NCI-H1417 (cell line): ENCODE measurements at regions not wholly inside any gene's neighbourhood (a gene's known extent, or its start where the extent isn't known, plus 50 kb on each side); places are given as distances from the start of the nearest gene placed in this dataset.
"Not testable (repeated sequence)": the region's sequence is repeated elsewhere in the genome, so short reads cannot be mapped to it uniquely, and the experiment has no call there.

ENCODE experiments used
- DNase-seq, 3 experiments: peaks; one replicate each; lab custom pipeline; 2025; lab: John Stamatoyannopoulos, UW

DNA sequence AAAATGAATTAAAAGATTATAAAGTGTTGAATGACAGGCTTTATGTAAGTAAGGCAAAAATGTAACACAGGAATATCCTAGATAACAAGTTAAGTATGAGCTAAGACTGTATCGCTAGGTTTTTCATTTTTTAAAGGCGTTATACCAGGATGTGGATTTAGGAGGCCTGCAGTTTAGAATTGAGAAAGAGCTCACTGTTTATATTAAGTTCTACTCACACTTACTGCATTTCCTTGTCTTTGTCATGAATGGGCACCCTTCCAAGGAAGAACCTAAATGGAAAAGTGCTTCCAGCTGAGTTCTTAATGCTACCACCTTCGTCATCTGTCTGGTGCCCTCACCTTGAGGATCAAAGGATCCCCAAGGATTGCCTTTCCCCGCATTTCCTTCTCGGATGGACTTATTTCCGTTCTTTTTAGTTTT, 148.7 kb downstream of the SOX4 start:
- peak in 1 of 3 experiments; percentile 31 for DNase-seq

GRCh38 chr6:21744331-21744730, 150.8 kb downstream of the SOX4 start:
- no peak for DNase-seq

- no peak for DNase-seq
Observed at GRCh38 chr6:21745543-21746337, 152.2 kb downstream of the SOX4 start.

DNA sequence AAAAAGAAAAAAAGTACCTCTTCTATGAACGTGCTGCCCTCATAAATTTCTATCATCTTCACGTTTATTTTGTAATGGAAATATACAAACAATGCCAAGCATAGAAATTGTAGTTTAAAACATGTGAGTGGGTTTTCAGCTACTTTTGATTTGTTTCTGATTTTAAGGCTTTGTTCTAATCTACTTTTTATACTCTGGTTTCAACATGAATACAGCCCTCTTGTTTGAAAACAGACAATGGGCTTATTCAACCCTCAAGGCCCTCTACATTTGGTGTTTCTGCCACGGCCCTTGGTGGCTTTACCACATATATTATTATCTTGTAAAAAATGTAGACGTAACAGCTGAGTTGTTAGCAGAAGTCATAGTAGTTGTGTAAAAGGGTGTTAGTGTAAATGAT, 153.9 kb downstream of the SOX4 start:
- no peak for DNase-seq

DNA sequence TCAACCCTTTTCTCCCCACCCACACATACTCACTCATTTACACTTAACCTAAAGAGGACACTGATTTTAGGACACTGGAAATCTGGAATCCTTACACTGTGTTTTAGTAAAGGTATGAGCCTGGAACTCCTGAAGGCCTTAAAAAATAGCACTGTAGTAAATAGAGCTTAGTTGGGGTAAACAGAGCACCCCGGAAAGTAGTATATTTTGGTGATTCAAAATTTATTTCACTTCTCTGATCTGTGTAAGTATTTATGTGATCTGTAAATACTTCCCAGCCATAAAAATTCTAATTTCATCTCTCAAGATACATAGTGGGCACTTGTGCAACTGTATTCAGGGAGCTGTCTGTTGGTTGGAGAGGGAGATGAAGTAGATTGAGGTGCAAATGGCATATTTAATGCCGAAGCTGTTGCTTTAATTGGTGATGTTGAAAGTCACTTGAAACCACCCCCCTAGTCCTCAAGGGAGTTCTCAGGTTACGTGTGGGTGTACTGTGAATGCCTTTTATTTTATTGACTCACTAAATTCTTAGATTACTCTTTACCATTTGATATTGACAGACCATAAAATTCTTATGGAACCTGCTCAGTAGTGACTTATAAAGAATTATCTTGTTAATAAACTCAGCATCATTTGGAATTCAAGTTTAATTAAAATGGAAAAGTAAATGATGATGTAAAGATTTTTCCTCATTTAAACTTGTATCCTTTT, 154.9 kb downstream of the SOX4 start:
- DNase-seq, result peak; percentile 59 to 94 (median 90)

DNA sequence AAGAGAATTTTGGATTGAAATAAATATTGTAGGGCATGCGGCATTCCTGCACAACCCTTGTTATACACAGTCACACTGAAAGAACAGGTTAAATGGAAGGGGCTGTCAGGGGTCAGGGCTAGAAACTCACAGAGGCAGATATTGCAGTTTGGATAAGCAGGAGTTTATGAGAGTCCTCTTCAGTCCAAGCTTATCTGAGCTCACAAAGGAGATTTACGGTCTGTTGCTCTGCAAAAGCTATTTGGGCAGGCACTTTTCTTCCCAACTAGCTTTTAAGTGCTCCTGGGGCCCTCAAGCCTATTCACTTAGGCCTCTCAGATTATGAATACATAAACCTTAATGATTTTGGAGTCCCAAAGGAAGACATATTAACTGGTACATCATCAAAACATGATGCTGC, 156.2 kb downstream of the SOX4 start:
- peak; percentile 51 to 97 (median 89) for DNase-seq

DNA sequence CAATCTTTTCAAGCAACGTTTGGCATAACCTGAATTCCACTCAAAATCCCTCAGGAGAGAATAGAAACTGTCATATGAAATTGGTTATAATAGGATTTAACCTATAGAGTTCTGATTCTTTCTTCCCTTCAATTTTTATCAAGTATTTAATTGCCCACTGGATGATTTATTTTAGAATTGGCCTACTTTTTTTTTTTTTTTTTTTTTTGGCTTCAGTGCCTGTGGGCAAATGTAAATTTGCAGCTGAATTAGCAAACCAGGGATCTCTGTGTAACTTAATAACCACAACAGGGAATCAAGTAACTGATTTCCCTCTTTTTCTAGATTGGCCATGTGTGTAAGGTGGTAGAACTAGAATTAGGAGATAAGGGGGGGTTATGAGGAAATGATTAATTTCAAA, 157.0 kb downstream of the SOX4 start:
- DNase-seq, result peak in 1 of 3 experiments; percentile 68

GRCh38 chr6:21751608-21752007, 158.1 kb downstream of the SOX4 start:
- no peak for DNase-seq

DNA sequence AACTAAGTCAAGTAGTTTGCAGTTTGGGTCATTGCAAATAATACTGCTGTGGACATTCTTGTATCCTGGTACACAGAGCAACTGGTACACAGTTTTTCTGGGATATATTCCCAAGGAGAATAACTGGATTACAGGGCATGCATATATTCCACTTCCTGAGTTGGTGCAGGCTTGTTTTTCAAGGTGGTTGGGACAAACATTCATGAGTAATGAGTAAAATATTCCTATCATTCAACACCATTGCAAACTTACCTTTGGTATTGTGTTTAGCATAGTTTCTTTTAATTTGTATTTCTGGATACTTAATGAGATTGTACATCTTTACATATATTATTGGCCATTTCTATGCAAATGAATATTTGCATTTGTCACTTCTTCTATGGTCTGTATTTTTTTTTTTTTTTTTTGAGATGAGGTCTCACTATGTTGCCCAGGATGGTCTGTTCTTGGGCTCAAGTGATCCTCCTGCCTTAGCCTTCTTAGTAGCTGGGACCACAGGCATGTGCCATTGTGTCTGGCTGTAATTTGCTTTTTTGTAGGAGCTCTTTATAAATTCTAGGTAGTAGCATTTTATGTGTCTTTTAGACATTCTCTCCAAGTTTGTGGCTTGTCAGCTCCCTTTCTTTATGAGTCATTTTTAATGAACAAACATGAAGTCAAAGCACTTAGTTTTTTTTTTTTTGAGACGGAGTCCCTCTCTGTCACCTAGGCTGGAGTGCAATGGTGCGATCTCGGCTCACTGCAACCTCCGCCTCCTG, 158.7 kb downstream of the SOX4 start:
- no peak for DNase-seq

- DNase-seq, result no peak
Observed at GRCh38 chr6:21753241-21754108, 159.9 kb downstream of the SOX4 start.

GRCh38 chr6:21754891-21755290, 161.3 kb downstream of the SOX4 start:
- no peak for DNase-seq

GRCh38 chr6:21756487-21756886, 162.9 kb downstream of the SOX4 start:
- no peak for DNase-seq

DNA sequence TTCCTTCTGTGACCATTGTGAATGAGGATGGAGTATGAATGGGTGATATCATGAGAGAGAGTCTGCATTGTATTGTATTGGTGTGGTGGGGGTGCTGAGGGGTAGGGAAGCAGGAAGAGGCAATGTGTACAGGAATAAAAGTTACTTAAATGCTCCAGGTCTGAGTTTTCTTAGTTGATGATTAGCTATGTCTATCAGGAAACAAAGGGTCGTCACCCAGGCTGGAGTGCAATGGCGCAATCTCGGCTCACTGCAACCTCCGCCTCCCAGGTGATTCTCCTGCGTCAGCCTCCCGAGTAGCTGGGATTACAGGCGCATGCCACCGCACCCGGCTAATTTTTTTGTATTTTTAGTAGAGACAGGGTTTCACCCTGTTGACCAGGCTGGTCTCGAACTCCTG, 163.8 kb downstream of the SOX4 start:
- DNase-seq, result not testable (repeated sequence)

DNA sequence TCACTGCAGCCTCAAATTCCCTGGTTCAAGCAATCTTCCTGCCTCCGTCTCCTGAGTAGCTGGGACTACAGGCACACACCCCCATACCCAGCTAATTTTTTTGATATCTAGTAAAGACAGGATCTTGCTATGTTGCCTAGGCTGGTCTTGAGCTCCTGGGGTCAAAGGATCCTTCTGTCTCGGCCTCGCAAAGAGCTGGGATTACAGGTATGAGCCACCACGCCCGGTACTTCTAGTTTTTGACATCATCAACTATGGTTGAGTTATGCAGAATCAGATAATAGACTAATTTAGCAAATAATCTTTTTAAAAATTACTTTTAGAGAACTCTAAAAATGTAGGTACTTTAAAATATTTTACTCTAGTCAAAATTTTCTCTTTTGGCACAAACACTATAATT, 166.2 kb downstream of the SOX4 start:
- DNase-seq, result no peak

GRCh38 chr6:21761053-21761730, 167.6 kb downstream of the SOX4 start:
- not testable (repeated sequence) for DNase-seq

DNA sequence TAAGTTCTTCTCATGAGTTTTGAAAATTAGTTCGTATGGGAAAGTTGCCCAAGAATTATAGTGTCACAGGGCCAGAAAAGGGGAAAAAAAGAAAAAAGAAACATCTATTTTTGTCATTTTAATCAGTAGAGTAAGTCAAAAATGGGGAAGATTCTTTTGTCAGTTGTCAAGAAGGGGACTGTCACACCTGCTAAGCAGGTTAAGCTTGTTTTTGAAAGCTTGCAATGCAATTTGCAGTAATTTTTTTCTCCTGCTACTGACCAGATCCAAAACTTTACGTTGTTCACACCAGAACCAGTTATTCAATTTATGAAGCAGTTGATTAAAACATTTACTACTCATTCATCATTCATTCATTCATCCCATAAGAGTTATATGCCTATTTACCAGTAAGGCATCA, 171.4 kb downstream of the SOX4 start:
- DNase-seq, result no peak

DNA sequence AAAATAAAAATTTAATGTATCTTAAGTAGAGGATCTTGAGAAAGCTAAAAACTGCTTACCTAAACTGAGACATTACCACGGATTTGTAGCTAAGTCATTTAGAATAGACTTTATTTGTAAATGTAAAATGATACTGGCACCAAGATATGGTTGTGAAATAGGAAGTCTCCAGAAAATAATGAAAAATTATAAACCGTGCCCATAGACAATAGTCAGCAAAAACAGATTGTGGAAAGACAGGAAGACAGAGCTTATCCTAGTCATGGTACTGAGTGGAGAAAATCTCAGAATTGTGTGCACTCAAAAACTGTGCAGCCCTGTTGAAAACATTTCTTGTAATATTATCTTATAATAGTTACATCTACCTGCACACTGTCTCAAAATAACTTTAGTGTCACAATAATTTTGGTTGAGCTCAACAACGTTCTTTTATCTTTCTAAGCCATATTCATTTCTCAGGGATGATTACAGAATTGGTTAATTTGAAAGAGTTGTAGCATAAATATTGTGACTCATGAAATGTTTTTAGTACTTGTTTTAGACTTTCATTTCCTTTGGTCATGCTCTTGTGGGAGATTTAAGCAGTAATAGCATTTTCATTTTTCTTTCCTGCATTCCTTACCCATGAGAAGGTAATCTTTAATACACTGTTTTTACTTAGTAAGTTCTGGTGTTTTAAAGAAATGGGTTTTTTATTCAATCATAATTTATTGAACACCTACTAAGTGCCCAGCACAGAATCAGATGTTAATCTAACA, 174.5 kb downstream of the SOX4 start:
- DNase-seq, result no peak

- DNase-seq, result no peak
Observed at GRCh38 chr6:21769405-21769861, 175.9 kb downstream of the SOX4 start.

DNA sequence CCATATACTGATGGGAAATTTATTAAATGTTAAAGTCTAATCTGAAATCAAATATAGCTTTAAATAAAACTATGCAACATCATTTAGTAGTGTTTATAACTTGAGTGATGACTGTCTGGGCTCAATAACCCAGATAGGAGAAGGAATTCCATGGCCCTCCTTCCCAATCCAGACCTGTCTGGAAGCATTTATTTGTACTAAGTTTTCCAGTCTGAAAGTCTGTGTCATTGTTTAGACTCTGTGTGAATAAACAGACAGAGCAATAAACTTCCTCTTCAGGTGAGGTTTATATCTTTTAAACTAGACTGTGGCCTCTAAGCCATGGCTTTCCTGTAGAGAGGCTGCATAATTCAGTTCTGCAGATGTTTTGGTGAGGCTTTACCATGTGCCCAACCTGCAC, 176.4 kb downstream of the SOX4 start:
- DNase-seq, result no peak

DNA sequence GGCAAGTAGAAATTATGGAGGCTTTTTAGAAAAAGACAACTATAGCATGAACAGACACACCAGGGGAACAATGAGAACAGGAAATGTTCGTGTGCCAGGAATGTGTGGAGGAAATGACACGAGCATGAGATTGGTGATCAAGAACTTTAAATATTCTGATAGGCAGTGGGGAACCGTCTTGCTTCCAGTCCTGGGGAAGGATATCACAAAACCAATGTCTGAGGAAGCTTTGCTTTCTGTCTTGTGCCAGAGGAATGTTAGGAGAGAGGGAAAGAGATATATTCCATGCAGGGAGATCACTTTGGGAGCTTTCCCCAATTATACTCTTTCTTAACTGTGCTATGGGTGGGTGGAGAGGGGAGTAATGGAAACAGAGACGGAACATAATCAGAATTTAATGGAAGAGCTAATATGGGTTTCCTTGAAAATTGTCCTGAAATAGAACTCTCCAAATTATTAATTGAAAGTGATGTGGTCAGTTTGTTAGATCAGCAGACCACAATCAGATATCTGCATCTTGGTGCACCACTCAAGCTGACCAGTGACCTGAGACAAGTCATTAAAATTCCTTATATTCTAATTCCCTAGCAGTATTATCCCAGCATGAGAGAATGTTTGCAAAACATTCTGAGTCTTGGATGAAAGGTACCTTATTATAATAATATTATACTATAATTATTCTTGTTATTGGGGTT, 178.2 kb downstream of the SOX4 start:
- peak in 1 of 3 experiments; percentile 35 for DNase-seq
